Transverse colon (tissue), 4 donors: ENCODE measurements at regions not wholly inside any gene's neighbourhood (a gene's known extent, or its start where the extent isn't known, plus 50 kb on each side); places are given as distances from the start of the nearest gene placed in this dataset.
"Not testable (repeated sequence)": the region's sequence is repeated elsewhere in the genome, so short reads cannot be mapped to it uniquely, and the experiment has no call there.

Source experiments
- DNase-seq: peaks from one replicate; pipeline ENCODE4 v3.0.0-alpha.2; 2019
- H3K27ac ChIP-seq, 4 donors: fragments of 200-600 bp; sonication (generic); 2 replicates each; pipeline ENCODE4 v1.5.1; 2016 to 2018; ENCODE audit warnings: inconsistent platforms in 4 of 4
- H3K27me3 ChIP-seq: fragments of 200-600 bp; sonication (generic); 2 replicates; pipeline ENCODE4 v1.5.1; 2017; ENCODE audit warnings: inconsistent platforms
- H3K36me3 ChIP-seq, 4 donors: fragments of 200-600 bp; sonication (generic); 2 replicates each; pipeline ENCODE4 v1.5.1; 2017 to 2019; ENCODE audit warnings: inconsistent platforms in 4 of 4
- H3K4me1 ChIP-seq, 4 donors: fragments of 200-600 bp; sonication (generic); 2 replicates each; pipeline ENCODE4 v1.5.1; 2017 to 2020; ENCODE audit warnings: inconsistent platforms in 4 of 4
- H3K4me3 ChIP-seq, 4 donors: fragments of 200-600 bp; sonication (generic); 1 replicate in 1 of 4; 2 replicates in 3 of 4; pipeline versions ENCODE4 v1.5.1 to v1.6.1; 2017 to 2019; ENCODE audit warnings: inconsistent platforms in 4 of 4
- H3K9me3 ChIP-seq, 2 donors: fragments of 200-600 bp; sonication (generic); 2 replicates each; pipeline ENCODE4 v1.5.1; 2017 to 2019; ENCODE audit warnings: inconsistent platforms in 2 of 2
- WGBS, 2 donors: methylation state at CpG; one replicate each; pipeline ENCODE4 v1.1.5; 2018; ENCODE audit warnings: low coverage in 1 of 2; 5-methylcytosine and 5-hydroxymethylcytosine counted together
- in situ Hi-C, 4 donors: fragments of 200-750 bp; cut with MboI; loops; one replicate each; pipeline versions ENCODE4 v1.15.0 to v1.15.1; 2017; ENCODE audit warnings: low sequenced_read_pairs in 3 of 4, low pct_ligation_motif_present in 1 of 4, low pct_unique_long_range_greater_than_20kb in 1 of 4
- intact Hi-C: fragments of 100-400 bp; cut with DNase I; formaldehyde crosslinking; loops from one replicate; pipeline ENCODE4 v1.15.1; 2023; ENCODE audit warnings: low total_unique reads

DNA sequence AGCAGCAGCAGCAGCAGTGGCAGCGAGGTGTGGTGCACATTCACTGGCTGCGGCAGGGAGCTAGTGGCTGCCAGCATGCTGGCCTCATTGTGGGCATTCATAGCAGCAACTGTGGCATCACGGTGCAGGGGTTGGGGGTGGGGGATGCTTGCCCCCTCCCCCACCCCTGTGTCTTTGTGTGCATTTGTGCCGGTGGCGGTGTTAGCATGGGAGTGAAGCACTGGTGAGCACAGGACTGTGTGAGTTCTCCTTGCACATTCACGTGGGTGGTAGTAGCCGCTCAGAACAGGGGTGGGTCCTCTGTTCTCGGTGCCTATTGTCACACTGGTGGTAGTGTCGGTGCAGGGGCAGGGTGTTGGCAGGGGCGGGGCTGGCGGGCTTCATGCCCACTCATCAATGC, 273.2 kb upstream of the FAM240B start:
- H3K27ac ChIP-seq, H3K36me3 ChIP-seq, H3K4me3 ChIP-seq, H3K27me3 ChIP-seq, in situ Hi-C loops, DNase-seq, intact Hi-C loops, H3K4me1 ChIP-seq, H3K9me3 ChIP-seq: not testable (repeated sequence)
- 78 to 80% methylated on average over 1 to 11 of the region's 11 CpGs for WGBS, 2 donors

DNA sequence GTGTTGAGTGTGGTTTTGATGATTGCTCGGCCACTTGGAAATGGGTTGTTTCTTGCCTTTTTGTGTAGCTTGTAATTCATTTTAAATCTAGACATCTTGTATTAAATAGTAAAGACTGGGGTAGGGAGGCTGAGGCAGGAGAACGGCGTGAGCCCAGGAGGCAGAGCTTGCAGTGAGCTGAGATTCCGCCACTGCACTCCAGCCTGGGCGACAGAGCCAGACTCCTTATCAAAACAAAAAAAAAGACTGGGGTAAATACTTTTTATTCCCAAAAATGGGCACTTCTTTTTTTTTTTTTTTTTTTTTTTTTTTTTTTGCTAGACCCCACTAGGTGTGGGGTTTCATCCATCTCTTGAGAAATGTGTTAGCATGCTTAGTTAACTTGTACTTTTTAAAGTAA, 258.8 kb upstream of the FAM240B start:
- WGBS, 2 donors, result no CpG with 5 or more reads among the region's 5 CpGs
- H3K9me3 ChIP-seq, DNase-seq, intact Hi-C loops, H3K4me1 ChIP-seq, H3K27me3 ChIP-seq, H3K36me3 ChIP-seq, H3K4me3 ChIP-seq, H3K27ac ChIP-seq, in situ Hi-C loops: not testable (repeated sequence)

DNA sequence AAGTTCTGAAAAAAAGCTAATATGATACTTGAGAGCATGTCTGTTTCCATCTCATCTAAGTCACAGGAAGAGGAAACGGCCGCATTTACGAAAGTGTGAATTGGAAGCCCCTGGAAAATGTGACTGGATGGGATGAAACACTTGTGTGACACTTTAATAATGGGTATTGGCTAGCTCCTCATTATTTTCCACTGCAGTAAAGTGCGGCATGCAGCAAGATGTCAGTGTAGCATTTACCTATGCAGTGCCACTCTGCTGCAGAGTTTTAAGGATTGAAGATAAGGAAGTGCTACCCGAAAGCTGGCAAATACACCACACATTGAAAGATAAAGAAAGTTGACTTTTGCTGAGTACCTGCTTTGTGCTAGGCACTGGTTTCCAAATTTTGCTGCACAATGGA, 249.5 kb upstream of the FAM240B start:
- intact Hi-C loops, H3K4me1 ChIP-seq, H3K4me3 ChIP-seq, H3K9me3 ChIP-seq, H3K36me3 ChIP-seq, in situ Hi-C loops, H3K27me3 ChIP-seq, H3K27ac ChIP-seq, DNase-seq: not testable (repeated sequence)
- WGBS, 2 donors, result 13 to 25% methylated on average over 3 of the region's 5 CpGs

DNA sequence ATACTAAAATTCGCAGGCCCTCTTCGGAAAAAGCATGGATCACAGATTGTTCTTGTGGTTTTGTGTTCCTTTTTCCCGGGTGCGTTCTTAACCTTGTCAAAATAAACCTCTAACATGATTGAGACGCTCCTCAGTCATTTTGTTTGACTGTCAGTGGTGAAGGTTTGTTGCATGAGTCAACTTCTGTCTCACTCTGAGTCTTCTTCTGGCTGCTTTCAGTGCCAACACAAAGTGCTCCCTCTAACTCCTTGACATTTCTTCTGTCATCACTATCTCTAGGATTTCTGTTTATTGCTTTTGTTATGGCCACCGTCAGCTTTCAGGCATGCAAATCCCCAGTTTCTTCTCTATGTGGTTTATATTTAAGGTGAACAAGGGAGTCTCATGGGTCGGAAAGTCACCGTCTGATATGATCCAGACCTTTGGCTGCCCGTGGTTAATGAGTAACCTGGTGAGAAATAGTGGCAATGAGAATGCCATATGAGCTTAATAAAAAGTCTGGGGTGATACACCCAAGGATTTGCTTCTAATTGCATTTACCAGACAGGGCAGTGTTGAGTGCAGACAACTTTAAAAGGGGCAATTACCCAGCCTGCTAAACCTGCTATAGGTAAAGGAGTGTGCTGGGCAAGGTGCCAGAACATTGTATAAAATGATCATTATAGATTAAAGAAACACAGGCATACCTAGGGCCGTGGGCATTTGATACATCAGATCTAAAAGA, 248.9 kb upstream of the FAM240B start:
- H3K4me3 ChIP-seq, intact Hi-C loops, DNase-seq, H3K36me3 ChIP-seq, in situ Hi-C loops, H3K4me1 ChIP-seq, H3K27me3 ChIP-seq, H3K27ac ChIP-seq, H3K9me3 ChIP-seq: not testable (repeated sequence)
- WGBS, 2 donors, result 0% methylated on average over 1 of the region's 10 CpGs; no CpG with 5 or more reads in 1 of the 2 donors

DNA sequence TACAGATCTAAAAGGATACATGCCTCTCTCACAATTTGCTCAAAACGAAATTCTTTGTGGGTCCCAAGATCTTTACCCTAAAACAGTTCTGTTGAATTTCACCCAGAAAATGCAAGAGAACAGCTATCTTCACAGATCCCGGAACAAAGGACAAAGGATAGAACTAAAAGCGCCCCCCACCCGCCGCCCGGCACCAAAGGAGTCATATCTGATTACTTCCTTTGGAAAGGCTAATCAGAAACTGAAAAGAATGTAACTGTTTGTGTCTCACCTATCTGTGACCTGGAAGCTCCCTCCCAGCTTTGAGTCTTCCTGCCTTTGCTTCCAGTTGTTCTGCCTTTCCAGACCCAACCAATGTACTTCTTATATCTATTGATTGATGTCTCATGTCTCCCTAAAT, 247.9 kb upstream of the FAM240B start:
- H3K9me3 ChIP-seq, in situ Hi-C loops, H3K4me3 ChIP-seq, H3K36me3 ChIP-seq, DNase-seq, H3K4me1 ChIP-seq, intact Hi-C loops, H3K27me3 ChIP-seq, H3K27ac ChIP-seq: not testable (repeated sequence)
- WGBS, 2 donors, result no CpG with 5 or more reads among the region's 6 CpGs

DNA sequence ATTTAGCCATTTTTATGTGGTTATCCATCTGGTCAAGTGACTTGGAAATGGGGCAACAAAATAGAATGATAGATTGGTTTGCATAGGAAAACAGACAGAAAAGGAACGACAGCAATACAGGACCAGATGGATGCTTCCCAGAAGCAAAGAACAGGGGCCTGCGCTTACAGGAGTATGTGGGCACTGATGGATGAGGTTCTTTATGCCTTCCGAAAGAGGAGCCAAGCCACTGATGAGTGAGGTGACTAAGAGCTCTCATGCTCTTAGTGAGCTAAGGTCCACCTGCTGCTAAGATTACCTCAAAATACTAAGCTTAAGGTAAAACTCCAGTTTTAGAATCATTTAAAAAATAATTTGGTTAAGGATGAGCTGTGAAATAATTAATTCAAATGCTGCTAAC, 247.4 kb upstream of the FAM240B start:
- in situ Hi-C loops, H3K4me1 ChIP-seq, H3K27me3 ChIP-seq, H3K9me3 ChIP-seq, H3K27ac ChIP-seq, H3K4me3 ChIP-seq, DNase-seq, intact Hi-C loops, H3K36me3 ChIP-seq: not testable (repeated sequence)
- no CpG with 5 or more reads among the region's 3 CpGs for WGBS, 2 donors

DNA sequence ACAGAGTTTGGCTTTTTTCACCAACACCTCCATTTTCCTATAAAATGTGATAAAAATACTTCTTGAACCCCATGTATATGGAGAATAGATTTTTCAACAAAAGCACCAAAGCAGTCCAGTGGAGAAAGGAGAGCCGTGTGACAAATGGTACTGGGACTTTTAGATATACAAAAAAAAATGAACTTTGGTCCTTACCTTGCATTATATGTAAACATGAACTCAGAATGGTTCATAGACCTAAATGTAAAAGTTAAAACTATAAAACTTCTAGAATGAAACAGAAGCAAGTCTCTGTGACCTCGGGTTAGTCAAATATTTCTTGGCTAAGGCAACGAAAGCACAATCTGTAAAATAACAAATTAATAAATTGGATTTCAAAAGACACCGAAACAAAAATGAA, 239.9 kb upstream of the FAM240B start:
- H3K27ac ChIP-seq, DNase-seq, H3K4me1 ChIP-seq, in situ Hi-C loops, H3K4me3 ChIP-seq, H3K36me3 ChIP-seq, H3K9me3 ChIP-seq, intact Hi-C loops, H3K27me3 ChIP-seq: not testable (repeated sequence)
- WGBS, 2 donors, result no CpG with 5 or more reads among the region's 4 CpGs

DNA sequence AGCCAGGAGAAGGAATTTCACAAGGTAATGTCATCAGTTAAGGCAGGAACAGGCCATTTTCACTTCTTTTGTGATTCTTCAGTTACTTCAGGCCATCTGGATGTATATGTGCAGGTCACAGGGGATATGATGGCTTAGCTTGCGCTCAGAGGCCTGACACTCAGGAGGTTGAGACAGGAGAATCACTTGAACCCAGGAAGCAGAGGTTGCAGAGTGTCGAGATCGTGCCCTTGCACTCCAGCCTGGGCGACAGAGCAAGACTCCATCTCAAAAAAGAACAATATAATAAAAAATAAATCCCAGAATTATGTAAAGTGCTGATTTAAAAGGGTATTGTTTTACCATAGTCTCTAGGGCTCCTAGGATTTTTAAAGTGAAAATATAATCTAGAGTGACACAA, 235.9 kb upstream of the FAM240B start:
- not testable (repeated sequence) for H3K27ac ChIP-seq

GRCh38 chr9:38952715-38953341, 232.9 kb upstream of the FAM240B start:
- H3K27ac ChIP-seq, intact Hi-C loops, H3K27me3 ChIP-seq, DNase-seq, H3K36me3 ChIP-seq, H3K4me3 ChIP-seq, H3K4me1 ChIP-seq, in situ Hi-C loops, H3K9me3 ChIP-seq: not testable (repeated sequence)
- WGBS, 2 donors, result 70% methylated on average over 5 of the region's 8 CpGs; no CpG with 5 or more reads in 1 of the 2 donors

More for the DNA sequence above, 235.9 kb upstream of the FAM240B start:
- 80% methylated on average over 4 of the region's 4 CpGs; no CpG with 5 or more reads in 1 of the 2 donors for WGBS, 2 donors
- in situ Hi-C loops, H3K4me1 ChIP-seq, H3K27me3 ChIP-seq, H3K4me3 ChIP-seq, DNase-seq, H3K36me3 ChIP-seq, intact Hi-C loops, H3K9me3 ChIP-seq: not testable (repeated sequence)

- H3K9me3 ChIP-seq, H3K27ac ChIP-seq, H3K36me3 ChIP-seq, DNase-seq, intact Hi-C loops, H3K27me3 ChIP-seq, H3K4me1 ChIP-seq, in situ Hi-C loops, H3K4me3 ChIP-seq: not testable (repeated sequence)
- no CpG with 5 or more reads among the region's 8 CpGs for WGBS, 2 donors
These were observed 226.1 kb upstream of the FAM240B start for GRCh38 chr9:38945929-38946570.
